ENCODE measurements at regions not wholly inside any gene's neighbourhood (a gene's known extent, or its start where the extent isn't known, plus 50 kb on each side); places are given as distances from the start of the nearest gene placed in this dataset.

DNA sequence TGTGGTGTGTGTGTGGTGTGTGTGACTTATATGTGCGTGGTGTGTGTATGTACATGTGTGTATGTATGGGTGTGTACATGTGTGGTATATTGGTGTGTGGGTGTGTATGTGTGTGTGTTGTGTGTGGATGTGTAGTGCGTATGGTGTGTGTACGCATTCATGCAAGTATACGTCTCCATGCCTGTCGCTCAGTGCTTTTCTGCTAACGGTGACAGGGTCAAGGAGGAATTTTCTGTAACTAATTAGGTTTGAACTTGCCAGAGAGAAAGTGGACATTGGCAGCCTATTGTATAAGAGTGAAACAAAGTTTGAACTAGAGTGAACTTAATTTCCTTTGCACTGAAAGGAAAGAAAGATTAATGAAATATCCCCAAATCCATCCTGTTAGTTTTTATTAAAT is 120.9 kb upstream of the GSC start (continued):
- TF ChIP-seq KDM5A (IDR thresholded peaks at IDR 0.05; ENCODE audit: low read length) (no peak), YY1 (IDR thresholded peaks at IDR 0.05; ENCODE audit: low read depth, low read length) (no peak), POLR2A (IDR thresholded peaks at IDR 0.05; ENCODE audit: control extremely low read depth in 1 of 2, low read depth in 2 of 2, low read length in 2 of 2) (no peak)

All from H1 (cell line).